ENCODE measurements at regions not wholly inside any gene's neighbourhood (a gene's known extent, or its start where the extent isn't known, plus 50 kb on each side); places are given as distances from the start of the nearest gene placed in this dataset.

GRCh38 chr15:70158309-70159000 lies 60.7 kb upstream of the TLE3 start:
- no peak for TF ChIP-seq CTCF (IDR thresholded peaks at IDR 0.05; ENCODE audit: poor library complexity, severe bottlenecking)
- TF ChIP-seq POLR2AphosphoS5 (IDR thresholded peaks at IDR 0.05) = no peak
- TF ChIP-seq EZH2 (IDR thresholded peaks at IDR 0.05; ENCODE audit: borderline replicate concordance, insufficient read depth, low read length, poor library complexity, severe bottlenecking) = no peak
- no peak for TF ChIP-seq REST (IDR thresholded peaks at IDR 0.05; ENCODE audit: borderline replicate concordance)
- TF ChIP-seq MXI1 (conservative IDR thresholded peaks at IDR 0.05; ENCODE audit: poor library complexity, severe bottlenecking) = no peak
- TF ChIP-seq EP300 (conservative IDR thresholded peaks at IDR 0.05; ENCODE audit: poor library complexity, severe bottlenecking) = no peak
- no peak for TF ChIP-seq RAD21 (conservative IDR thresholded peaks at IDR 0.05)
- no peak for TF ChIP-seq TAF1 (IDR thresholded peaks at IDR 0.05; ENCODE audit: low read depth)
- no peak for TF ChIP-seq SMC3 (conservative IDR thresholded peaks at IDR 0.05; ENCODE audit: poor library complexity)

Measured in neural cell (in vitro differentiated cells).